DND-41 (cell line): ENCODE measurements at regions not wholly inside any gene's neighbourhood (a gene's known extent, or its start where the extent isn't known, plus 50 kb on each side); places are given as distances from the start of the nearest gene placed in this dataset.

Experiments
- CTCF ChIP-seq: IDR thresholded peaks from 2 replicates; pipeline ENCODE4 v1.5.1; 2012; ENCODE audit warnings: borderline replicate concordance, low read length, moderate library complexity, mild to moderate bottlenecking; ENCODE audit not compliant: poor library complexity, severe bottlenecking; ENCODE audit errors: extremely low read depth
- EZH2 ChIP-seq: IDR thresholded peaks from 3 replicates; pipeline ENCODE4 v1.6.1; 2012; ENCODE audit warnings: borderline replicate concordance, low read depth, mild to moderate bottlenecking, moderate library complexity, low read length, inconsistent platforms; ENCODE audit not compliant: severe bottlenecking

DNA sequence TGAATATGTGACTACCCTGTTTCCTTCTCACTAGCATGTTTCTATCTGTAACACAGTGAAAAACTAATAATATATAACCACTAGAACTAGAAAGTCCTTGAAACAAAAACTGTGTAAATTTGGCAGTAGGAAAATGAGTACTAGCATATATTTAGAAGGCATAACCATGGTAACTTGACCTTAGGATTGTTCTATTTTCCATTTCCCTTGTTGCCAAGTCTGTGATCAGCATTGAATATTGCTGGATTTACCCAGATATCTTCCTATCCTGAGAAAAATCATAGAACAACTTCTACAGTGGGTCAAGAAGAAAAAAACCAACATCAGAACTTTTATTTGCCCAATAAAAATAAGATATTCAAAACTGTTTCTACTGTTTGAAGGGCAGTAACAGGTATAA is 563.9 kb upstream of the NRXN1 start:
- TF ChIP-seq CTCF: no peak
- no peak for TF ChIP-seq EZH2
